GM12878 (cell line): ENCODE measurements at regions not wholly inside any gene's neighbourhood (a gene's known extent, or its start where the extent isn't known, plus 50 kb on each side); places are given as distances from the start of the nearest gene placed in this dataset.

Experiments
- ATAC-seq: fragments of 200-7000 bp; cut with Tn5 transposase; 3 replicates; pipeline ENCODE4 v1.9.1; 2020; ENCODE audit warnings: mild to moderate bottlenecking, moderate library complexity
- BruUV-seq: library from RNA; stranded (reverse); fragments of 400-500 nt; replicated peaks from 2 replicates; lab custom pipeline; 2021; lab: Mats Ljungman, UMichigan
- CTCF ChIA-PET: fragments of 300-600 bp; sonication (Branson Sonifier 250); formaldehyde crosslinking; extraction: SDS; loops from one replicate; lab custom pipeline; 2021; ENCODE audit warnings: inconsistent platforms; lab: Yijun Ruan, JAX
- POLR2A ChIA-PET: fragments of 350-600 bp; formaldehyde crosslinking; extraction: SDS; loops from one replicate; lab custom pipeline; 2021; ENCODE audit warnings: inconsistent platforms; lab: Charles Lee
- RAD21 ChIA-PET: fragments of 300-600 bp; sonication (Branson Sonifier 250); formaldehyde crosslinking; loops from one replicate; lab custom pipeline; 2023; ENCODE audit warnings: antibody characterized with exemption; ENCODE audit not compliant: unreplicated experiment; lab: Charles Lee
- SMC1A ChIA-PET: fragments of 300-600 bp; sonication (Branson Sonifier 250); formaldehyde crosslinking; loops from one replicate; lab custom pipeline; 2023; ENCODE audit not compliant: unreplicated experiment, uncharacterized antibody; lab: Charles Lee
- DNase-seq: peaks from one replicate; pipeline ENCODE4 v3.0.0-alpha.2; 2011; ENCODE audit warnings: low read depth, low spot score
- FAIRE-seq: peaks from 3 replicates; lab custom pipeline; 2011; peaks lifted over from hg19 to GRCh38; lab: Jason Lieb, UNC
- H2AFZ ChIP-seq: 2 replicates; pipeline ENCODE4 v1.6.0; 2011; ENCODE audit warnings: low read depth, low read length, control low read depth; ENCODE audit not compliant: control insufficient read depth
- H3K27ac ChIP-seq: 2 replicates; pipeline ENCODE4 v1.5.1; 2011; ENCODE audit warnings: control low read depth; ENCODE audit not compliant: control insufficient read depth, insufficient read depth
- H3K27me3 ChIP-seq, 2 experiments: replicated peaks in 1 of 2; 2 replicates each; pipeline versions ENCODE4 v1.6.0 to v1.6.1; 2011; ENCODE audit warnings: low read length in 1 of 2; ENCODE audit not compliant: control insufficient read depth in 2 of 2, insufficient read depth in 2 of 2
- H3K36me3 ChIP-seq, 2 experiments: 2 replicates each; pipeline ENCODE4 v1.5.1; 2011; ENCODE audit warnings: low read length in 1 of 2; ENCODE audit not compliant: control insufficient read depth in 2 of 2, insufficient read depth in 2 of 2
- H3K4me1 ChIP-seq: 2 replicates; pipeline ENCODE4 v1.6.1; 2011; ENCODE audit warnings: mild to moderate bottlenecking, low read length, moderate library complexity, mixed read lengths; ENCODE audit not compliant: control insufficient read depth, insufficient read depth
- H3K4me2 ChIP-seq: 2 replicates; pipeline ENCODE4 v1.6.0; 2011; ENCODE audit warnings: control low read depth; ENCODE audit not compliant: control insufficient read depth, insufficient read depth
- H3K4me3 ChIP-seq: fragments of 200-600 bp; sonication (generic); 2 replicates; pipeline ENCODE4 v1.5.1; 2016
- H3K79me2 ChIP-seq: 2 replicates; pipeline ENCODE4 v1.6.0; 2011; ENCODE audit warnings: low read length; ENCODE audit not compliant: control insufficient read depth, insufficient read depth
- H3K9ac ChIP-seq: 2 replicates; pipeline ENCODE4 v1.8.0; 2011; ENCODE audit warnings: low read length, control low read depth, mixed read lengths; ENCODE audit not compliant: control insufficient read depth, insufficient read depth
- H3K9me3 ChIP-seq: replicated peaks from 3 replicates; pipeline ENCODE4 v1.5.1; 2011; ENCODE audit warnings: mild to moderate bottlenecking, low read length; ENCODE audit not compliant: control insufficient read depth, insufficient read depth
- H4K20me1 ChIP-seq: 2 replicates; pipeline ENCODE4 v1.6.0; 2011; ENCODE audit not compliant: control insufficient read depth, insufficient read depth
- EED ChIP-seq: sonication (generic); IDR thresholded peaks from 2 replicates; pipeline ENCODE4 v1.6.1; 2016; ENCODE audit warnings: antibody characterized with exemption, low read depth
- SMARCA5 ChIP-seq: fragments of 450-650 bp; IDR thresholded peaks from 2 replicates; pipeline ENCODE4 v1.6.1; 2017; ENCODE audit warnings: mild to moderate bottlenecking
- ZNF24 ChIP-seq: fragments of 450-650 bp; IDR thresholded peaks from 2 replicates; pipeline ENCODE4 v1.6.1; 2017; ENCODE audit warnings: antibody characterized with exemption, mild to moderate bottlenecking
- WGBS: methylation state at CpG from one replicate; pipeline ENCODE4 v1.1.6; 2016; ENCODE audit warnings: low lambda C conversion rate; ENCODE audit not compliant: insufficient replicate concordance, insufficient coverage; ENCODE audit errors: missing lambda C conversion rate; 5-methylcytosine and 5-hydroxymethylcytosine counted together
- in situ Hi-C: fragments of 300-500 bp; cut with MboI; formaldehyde crosslinking; loops from 9 replicates; pipeline ENCODE4 v1.14.3; 2018; ENCODE audit warnings: mixed read lengths
- intact Hi-C: fragments of 100-400 bp; cut with micrococcal nuclease; formaldehyde crosslinking; loops from one replicate; pipeline ENCODE4 v1.14.2; 2022; ENCODE audit not compliant: unreplicated experiment

DNA sequence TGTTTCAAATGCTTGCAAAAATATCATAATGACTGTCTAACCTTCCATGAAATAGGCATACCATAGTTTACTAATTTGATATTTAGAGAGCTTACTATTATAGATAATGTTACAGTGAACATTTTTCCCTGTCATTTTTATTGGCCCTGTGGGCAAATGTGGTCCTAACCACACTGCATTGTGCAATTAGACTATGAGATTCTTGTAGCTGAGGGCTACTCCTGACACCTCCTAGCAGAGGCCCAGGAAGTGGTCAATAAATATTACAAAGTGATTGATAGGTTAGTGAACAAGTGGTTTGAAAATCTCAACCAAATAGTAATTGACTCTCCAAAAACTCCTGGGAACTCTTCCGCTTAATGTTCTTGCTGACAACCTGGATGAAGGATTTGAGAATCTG is 160.5 kb upstream of the KCNG1 start:
- ATAC-seq (no peak), FAIRE-seq (no peak), DNase-seq (no peak)
- no peaks in the 10 kb centered on the region for H3K79me2 ChIP-seq
- H3K9ac ChIP-seq, result no peak overlapping the region
- POLR2A ChIA-PET, result interaction anchor here (0.5 kb wide), 1 partner anchor 16 kb away, joined by 3 read pairs; no protein-coding TSS in a partner anchor
- no peak overlapping the region for H3K4me2 ChIP-seq
- 100% methylated on average over 1 of the region's 1 CpG for WGBS
- RAD21 ChIA-PET, result no interaction called here
- SMC1A ChIA-PET, result no interaction called here
- BruUV-seq, result no TSS peak
- TF ChIP-seq EED, result no peak
- H3K4me3 ChIP-seq, result no peak overlapping the region
- no peaks in the 10 kb centered on the region for H4K20me1 ChIP-seq
- no peak overlapping the region for H2AFZ ChIP-seq
- no peaks in the 10 kb centered on the region for H3K9me3 ChIP-seq
- no peak overlapping the region for H3K27ac ChIP-seq
- H3K36me3 ChIP-seq, result no peaks in the 10 kb centered on the region
- intact Hi-C loops, result no loop called here
- in situ Hi-C loops, result no loop called here
- no peaks in the 10 kb centered on the region for H3K27me3 ChIP-seq
- CTCF ChIA-PET, result no interaction called here
- no peaks in the 10 kb centered on the region for H3K4me1 ChIP-seq

GRCh38 chr20:51182571-51182970 is 159.7 kb upstream of the KCNG1 start:
- H3K79me2 ChIP-seq, result no peaks in the 10 kb centered on the region
- ATAC-seq (no peak), DNase-seq (no peak), FAIRE-seq (no peak)
- TF ChIP-seq SMARCA5 (no peak), ZNF24 (no peak)
- SMC1A ChIA-PET, result no interaction called here
- POLR2A ChIA-PET, result no interaction called here
- in situ Hi-C loops (no loop called here), intact Hi-C loops (no loop called here)
- H3K27ac ChIP-seq, result no peak overlapping the region
- H2AFZ ChIP-seq, result no peak overlapping the region
- 46% methylated on average over 6 of the region's 6 CpGs for WGBS
- H3K4me3 ChIP-seq, result no peak overlapping the region
- BruUV-seq, result no TSS peak
- no peak overlapping the region for H3K9ac ChIP-seq
- no peak overlapping the region for H3K4me2 ChIP-seq
- H3K36me3 ChIP-seq, result no peaks in the 10 kb centered on the region
- no peaks in the 10 kb centered on the region for H3K9me3 ChIP-seq
- H3K27me3 ChIP-seq, result no peaks in the 10 kb centered on the region
- H3K4me1 ChIP-seq, result no peaks in the 10 kb centered on the region
- CTCF ChIA-PET, result no interaction called here
- H4K20me1 ChIP-seq, result no peaks in the 10 kb centered on the region
- RAD21 ChIA-PET, result no interaction called here
